ENCODE measurements at regions not wholly inside any gene's neighbourhood (a gene's known extent, or its start where the extent isn't known, plus 50 kb on each side); places are given as distances from the start of the nearest gene placed in this dataset.

DNA sequence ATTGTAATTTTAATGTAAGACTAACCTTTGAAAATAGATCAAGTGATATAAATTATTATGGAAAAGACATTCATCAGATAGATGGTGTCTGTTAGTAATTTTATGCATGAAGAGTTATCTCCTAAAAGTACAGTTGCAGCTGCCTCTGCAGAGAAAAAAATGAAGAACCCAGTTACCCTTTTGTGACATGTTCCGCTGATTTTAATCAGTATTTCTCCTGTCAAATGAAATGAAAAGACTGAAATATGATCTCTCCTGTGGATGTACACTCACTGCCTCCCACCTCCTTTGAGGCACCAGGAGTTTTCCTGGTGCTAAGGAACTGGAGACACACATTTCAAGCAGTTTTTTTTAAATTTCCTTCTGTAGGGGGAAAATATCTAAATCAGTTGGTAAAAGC lies 277.4 kb downstream of the KIF4B start:
- TF ChIP-seq REST (IDR thresholded peaks at IDR 0.05; ENCODE audit: insufficient read depth in 1 of 2, low read depth in 2 of 2, low read length in 1 of 2) (no peak), CTCF (IDR thresholded peaks at IDR 0.05) (no peak), POLR2AphosphoS5 (IDR thresholded peaks at IDR 0.05; ENCODE audit: low read depth, low read length) (no peak), SIN3A (IDR thresholded peaks at IDR 0.05; ENCODE audit: borderline replicate concordance, insufficient read depth, low read depth, low read length) (no peak)
